K562 (cell line): ENCODE measurements at regions not wholly inside any gene's neighbourhood (a gene's known extent, or its start where the extent isn't known, plus 50 kb on each side); places are given as distances from the start of the nearest gene placed in this dataset.

Experiments used
- ATAC-seq: fragments of 200-7000 bp; cut with Tn5 transposase; 3 replicates; pipeline ENCODE4 v1.9.1; 2020; ENCODE audit warnings: moderate library complexity
- BruUV-seq: library from RNA; stranded (reverse); fragments of 400-500 nt; replicated peaks from 2 replicates; lab custom pipeline; 2021; lab: Mats Ljungman, UMichigan
- CTCF ChIA-PET: fragments of 300-600 bp; formaldehyde crosslinking; extraction: SDS; loops from one replicate; lab custom pipeline; 2021; ENCODE audit warnings: low intra/inter-chr PET ratio; lab: Yijun Ruan, JAX
- POLR2A ChIA-PET: fragments of 300-600, 350-650 bp; sonication (Branson Sonifier 250); formaldehyde crosslinking; extraction: SDS; loops from one replicate; lab custom pipeline; 2021; ENCODE audit warnings: antibody characterized with exemption, inconsistent platforms; lab: Yijun Ruan, JAX
- DNase-seq, 4 experiments: peaks; one replicate each; pipeline versions ENCODE4 v3.0.0 to v3.0.0-alpha.2; 2011 to 2018; ENCODE audit warnings: low spot score in 3 of 4, mixed read lengths in 3 of 4; ENCODE audit errors: extremely low read depth in 1 of 4
- FAIRE-seq: peaks from 2 replicates; lab custom pipeline; 2011; peaks lifted over from hg19 to GRCh38; lab: Jason Lieb, UNC
- H2AFZ ChIP-seq: 2 replicates; pipeline ENCODE4 v1.6.0; 2011; ENCODE audit warnings: low read depth, low read length, control low read depth, inconsistent platforms
- H3K27ac ChIP-seq: fragments of 200-600 bp; 3 replicates; pipeline ENCODE4 v1.8.0; 2011; ENCODE audit warnings: low read depth, mild to moderate bottlenecking, control low read depth, inconsistent platforms, low read length, moderate library complexity, mixed read lengths; ENCODE audit errors: extremely low read depth
- H3K27me3 ChIP-seq, 2 experiments: fragments of 300-600 bp in 1 of 2; 2 replicates in 1 of 2; 3 replicates in 1 of 2; pipeline versions ENCODE4 v1.6.0 to v1.8.0; 2011; ENCODE audit warnings: inconsistent platforms in 2 of 2, low read length in 2 of 2, mild to moderate bottlenecking in 1 of 2, mixed read lengths in 1 of 2, moderate library complexity in 1 of 2; ENCODE audit not compliant: control insufficient read depth in 2 of 2, insufficient read depth in 2 of 2
- H3K36me3 ChIP-seq: fragments of 300-600 bp; 3 replicates; pipeline ENCODE4 v1.8.0; 2011; ENCODE audit warnings: mild to moderate bottlenecking, low read length, inconsistent platforms; ENCODE audit not compliant: control insufficient read depth, insufficient read depth
- H3K4me1 ChIP-seq, 2 experiments: fragments of 200-600 bp in 1 of 2; replicated peaks in 1 of 2; 2 replicates in 1 of 2; 3 replicates in 1 of 2; pipeline versions ENCODE4 v1.5.1 to v1.8.0; 2011; ENCODE audit warnings: inconsistent platforms in 2 of 2, low read length in 2 of 2, mild to moderate bottlenecking in 1 of 2, mixed read lengths in 1 of 2, moderate library complexity in 1 of 2; ENCODE audit not compliant: control insufficient read depth in 2 of 2, insufficient read depth in 2 of 2
- H3K4me2 ChIP-seq: 2 replicates; pipeline ENCODE4 v1.6.1; 2011; ENCODE audit warnings: low read length, control low read depth, inconsistent platforms, mixed read lengths; ENCODE audit not compliant: insufficient read depth
- H3K4me3 ChIP-seq: fragments of 200-600 bp; sonication (generic), shearing (Covaris generic); 2 replicates; pipeline ENCODE4 v1.5.1; 2016; ENCODE audit warnings: control low read depth, inconsistent platforms
- H3K79me2 ChIP-seq: fragments of 200-600 bp; 3 replicates; pipeline ENCODE4 v1.8.0; 2011; ENCODE audit warnings: low read length, inconsistent platforms; ENCODE audit not compliant: control insufficient read depth, insufficient read depth
- H3K9ac ChIP-seq, 2 experiments: 2 replicates each; pipeline versions ENCODE4 v1.6.0 to v1.6.1; 2011; ENCODE audit warnings: low read depth in 2 of 2, low read length in 2 of 2, control low read depth in 1 of 2, inconsistent platforms in 1 of 2, mild to moderate bottlenecking in 1 of 2, mixed read lengths in 1 of 2; ENCODE audit not compliant: insufficient read depth in 1 of 2
- H3K9me1 ChIP-seq: one replicate; pipeline ENCODE4 v1.6.0; 2011; ENCODE audit warnings: inconsistent platforms, mild to moderate bottlenecking, low read length, moderate library complexity; ENCODE audit not compliant: control insufficient read depth, insufficient read depth
- H3K9me3 ChIP-seq: replicated peaks from 2 replicates; pipeline ENCODE4 v1.5.1; 2011; ENCODE audit warnings: low read depth, low read length, inconsistent platforms; ENCODE audit not compliant: control insufficient read depth, insufficient read depth
- H4K20me1 ChIP-seq: replicated peaks from 2 replicates; pipeline ENCODE4 v1.6.1; 2011; ENCODE audit warnings: low read length, inconsistent platforms, mixed read lengths; ENCODE audit not compliant: control insufficient read depth, insufficient read depth
- ARHGAP35 ChIP-seq: fragments of 450-650 bp; IDR thresholded peaks from 2 replicates; pipeline ENCODE4 v1.6.1; 2018; ENCODE audit not compliant: partially characterized antibody
- FOXP1 ChIP-seq: sonication (generic); formaldehyde crosslinking; IDR thresholded peaks from 2 replicates; pipeline ENCODE4 v1.8.0; 2022; ENCODE audit warnings: mild to moderate bottlenecking, missing genetic modification reagents
- GABPB2 ChIP-seq: fragments of 250-450 bp; sonication (Bioruptor Pico); conservative IDR thresholded peaks from 2 replicates; pipeline ENCODE4 v1.5.1; 2021; ENCODE audit warnings: mild to moderate bottlenecking
- HLTF ChIP-seq: fragments of 450-650 bp; IDR thresholded peaks from 2 replicates; pipeline ENCODE4 v1.6.1; 2016
- HNRNPLL ChIP-seq: fragments of 200-400 bp; formaldehyde crosslinking; IDR thresholded peaks from 2 replicates; pipeline ENCODE4 v1.6.1; 2017; ENCODE audit warnings: low read length, low read depth, mild to moderate bottlenecking; ENCODE audit not compliant: poor library complexity, severe bottlenecking
- HSF4 ChIP-seq: fragments of 250-450 bp; sonication (Bioruptor Pico); IDR thresholded peaks from 2 replicates; pipeline ENCODE4 v2.1.2; 2022; ENCODE audit warnings: mild to moderate bottlenecking, moderate library complexity, borderline replicate concordance
- ZNF197 ChIP-seq: fragments of 200-800 bp; sonication (Bioruptor generic); IDR thresholded peaks from 2 replicates; pipeline ENCODE4 v1.6.1; 2016; ENCODE audit warnings: low read depth, missing genetic modification characterization, missing compliant biosample characterization
- ZNF586 ChIP-seq: fragments of 450-650 bp; formaldehyde crosslinking; conservative IDR thresholded peaks from 2 replicates; pipeline ENCODE4 v1.4.0; 2020; ENCODE audit warnings: mild to moderate bottlenecking, moderate library complexity
- ZNF589 ChIP-seq: fragments of 200-800 bp; sonication (Bioruptor generic); IDR thresholded peaks from 2 replicates; pipeline ENCODE4 v1.6.1; 2016; ENCODE audit warnings: low read depth, missing genetic modification characterization, missing compliant biosample characterization
- WGBS: fragments of 100-300 bp; shearing (Covaris generic); methylation state at CpG from one replicate; pipeline ENCODE4 v1.1.6; 2016; ENCODE audit warnings: low coverage, mixed read lengths; ENCODE audit not compliant: insufficient coverage; ENCODE audit errors: missing lambda C conversion rate; 5-methylcytosine and 5-hydroxymethylcytosine counted together
- in situ Hi-C: fragments of 300-500 bp; cut with MboI; formaldehyde crosslinking; loops from 4 replicates; pipeline ENCODE4 v1.15.0; 2018; ENCODE audit warnings: inconsistent platforms, mixed read lengths
- intact Hi-C: fragments of 100-400 bp; cut with micrococcal nuclease; formaldehyde crosslinking; loops from 2 replicates; pipeline ENCODE4 v1.14.2; 2022
- TF ChIP-seq, protein P1 (sequence below): fragments of 450-650 bp; IDR thresholded peaks from 2 replicates; pipeline ENCODE4 v1.6.1; 2018; ENCODE audit warnings: mild to moderate bottlenecking, low read depth; ENCODE audit not compliant: partially characterized antibody

DNA sequence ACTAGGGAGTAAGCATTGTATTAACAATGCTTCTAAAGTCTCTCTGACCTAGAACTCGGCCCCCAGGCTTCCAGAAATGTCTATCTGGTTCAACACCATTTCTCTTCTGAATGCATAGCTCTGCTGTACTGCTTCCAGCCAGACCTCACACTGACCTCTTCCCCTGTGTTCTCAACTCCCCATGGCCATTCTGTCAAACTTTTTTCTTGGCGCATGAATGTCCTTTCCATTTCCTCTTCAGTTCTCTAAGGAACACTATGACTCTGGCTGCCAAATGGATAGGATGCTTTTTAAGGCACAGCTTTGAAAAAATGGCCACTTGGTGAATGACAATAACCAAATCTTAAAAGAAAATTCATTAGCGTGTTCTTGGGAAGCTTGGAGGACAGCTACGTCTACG is 425.8 kb downstream of the ETV1 start:
- ATAC-seq, result no peak
- no peak overlapping the region for H3K4me3 ChIP-seq
- ChIA-PET POLR2A (no interaction called here), CTCF (no interaction called here)
- no peak for FAIRE-seq
- no peaks in the 10 kb centered on the region for H3K36me3 ChIP-seq
- TF ChIP-seq, protein P1, sequence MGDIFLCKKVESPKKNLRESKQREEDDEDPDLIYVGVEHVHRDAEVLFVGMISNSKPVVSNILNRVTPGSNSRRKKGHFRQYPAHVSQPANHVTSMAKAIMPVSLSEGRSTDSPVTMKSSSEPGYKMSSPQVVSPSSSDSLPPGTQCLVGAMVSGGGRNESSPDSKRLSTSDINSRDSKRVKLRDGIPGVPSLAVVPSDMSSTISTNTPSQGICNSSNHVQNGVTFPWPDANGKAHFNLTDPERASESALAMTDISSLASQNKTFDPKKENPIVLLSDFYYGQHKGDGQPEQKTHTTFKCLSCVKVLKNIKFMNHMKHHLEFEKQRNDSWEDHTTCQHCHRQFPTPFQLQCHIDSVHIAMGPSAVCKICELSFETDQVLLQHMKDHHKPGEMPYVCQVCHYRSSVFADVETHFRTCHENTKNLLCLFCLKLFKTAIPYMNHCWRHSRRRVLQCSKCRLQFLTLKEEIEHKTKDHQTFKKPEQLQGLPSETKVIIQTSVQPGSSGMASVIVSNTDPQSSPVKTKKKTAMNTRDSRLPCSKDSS, result no peak
- TF ChIP-seq HLTF (no peak), FOXP1 (no peak), HSF4 (no peak), ARHGAP35 (no peak), ZNF586 (CRISPR knock-in tag) (no peak), ZNF197 (CRISPR knock-in tag) (no peak), ZNF589 (no peak), GABPB2 (CRISPR knock-in tag) (no peak), HNRNPLL (no peak)
- TF ChIP-seq, all 486 proteins: peak for 0
- Histone ChIP-seq H3K27ac (no peak overlapping the region), H3K9me3 (no peaks in the 10 kb centered on the region; the same call in 1 of the 2 replicates), H3K9ac (no peak overlapping the region), H3K4me2 (no peak overlapping the region), H2AFZ (no peak overlapping the region), H3K79me2 (no peaks in the 10 kb centered on the region), H3K4me1 (no peaks in the 10 kb centered on the region), H3K9me1 (no peaks in the 10 kb centered on the region), H4K20me1 (no peaks in the 10 kb centered on the region), H3K27me3 (no peaks in the 10 kb centered on the region)
- WGBS, result 2% methylated on average over 5 of the region's 5 CpGs
- no TSS peak for BruUV-seq
- DNase-seq, result no peak
- intact Hi-C loops (no loop called here), in situ Hi-C loops (no loop called here)
